ENCODE measurements at regions not wholly inside any gene's neighbourhood (a gene's known extent, or its start where the extent isn't known, plus 50 kb on each side); places are given as distances from the start of the nearest gene placed in this dataset.

DNA sequence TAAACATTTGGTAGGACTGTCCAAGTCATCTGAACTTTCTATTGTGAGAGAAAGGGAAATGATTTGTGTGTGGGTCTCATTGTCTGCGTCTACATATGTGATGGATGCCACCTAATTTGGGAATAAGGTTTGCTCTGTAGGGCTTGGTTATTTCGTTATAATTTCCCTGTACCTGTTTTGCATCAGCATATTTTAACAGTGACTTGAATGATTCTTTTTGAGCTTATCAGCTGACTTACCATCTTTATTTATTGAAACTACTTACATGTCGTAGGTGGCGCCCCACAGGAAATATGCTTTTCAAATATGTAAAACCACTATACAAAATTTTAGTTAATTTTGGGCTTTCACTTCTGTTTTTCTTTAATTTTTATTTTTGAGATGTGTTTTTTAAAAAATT, 56.5 kb upstream of the BCAT1 start:
- DNase-seq = no peak

DNA sequence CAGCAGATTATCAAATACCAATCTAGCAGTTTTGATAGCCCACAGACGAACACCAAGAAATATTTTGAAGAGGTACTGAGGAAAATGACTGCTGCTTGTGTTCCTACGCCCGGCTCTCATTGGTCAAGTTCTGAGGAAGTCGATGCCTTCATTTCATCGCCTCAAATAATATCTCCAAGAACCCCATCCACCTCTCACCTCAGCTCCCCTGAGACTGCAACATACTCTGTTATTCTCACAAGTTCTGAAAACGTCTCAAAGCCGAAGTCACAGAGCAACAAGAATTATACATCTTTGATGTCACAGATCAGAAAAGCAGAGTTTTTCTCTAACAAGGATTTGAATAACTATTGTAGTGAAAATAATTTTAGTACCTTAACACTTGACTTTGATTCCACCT, 55.5 kb upstream of the BCAT1 start:
- no peak for DNase-seq

DNA sequence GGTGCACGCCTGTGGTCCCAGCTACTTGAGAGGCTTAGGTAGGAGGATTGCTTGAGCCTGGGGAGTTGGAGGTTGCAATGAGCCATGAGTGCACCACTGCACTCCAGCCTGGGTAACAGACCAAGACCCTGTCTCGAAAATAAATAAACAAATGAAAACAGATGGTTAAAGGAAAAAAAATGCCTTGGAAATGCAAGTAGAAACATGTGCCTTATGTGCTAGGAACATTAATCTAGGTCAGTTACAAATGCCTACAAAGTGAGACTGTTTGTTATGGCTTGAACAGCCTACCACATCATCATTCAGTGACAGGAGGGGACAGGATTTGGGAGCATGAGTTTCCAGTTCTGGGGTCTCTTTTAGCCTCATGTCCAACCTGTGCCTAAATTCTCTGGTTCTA, 52.4 kb upstream of the BCAT1 start:
- no peak for DNase-seq

Measured in stimulated activated naive CD4-positive, alpha-beta T cell treated with Interleukin-2 at 50 U/mL for 16 hours (primary cell).